Spinal cord (tissue), 10 donors: ENCODE measurements at regions not wholly inside any gene's neighbourhood (a gene's known extent, or its start where the extent isn't known, plus 50 kb on each side); places are given as distances from the start of the nearest gene placed in this dataset. TPM values are rescaled to one million over a fixed set of nuclear protein-coding genes. Genes with fewer than 3 reads are reported as not detected.
"Not testable (repeated sequence)": the region's sequence is repeated elsewhere in the genome, so short reads cannot be mapped to it uniquely, and the experiment has no call there.

ENCODE experiments used
- DNase-seq, 6 donors: peaks; one replicate each; pipeline versions ENCODE4 v3.0.0 to v3.0.0-alpha.2; 2013 to 2015; ENCODE audit warnings: low spot score in 6 of 6, low read depth in 4 of 6
- H3K27ac ChIP-seq: one replicate; pipeline ENCODE4 v1.5.1; 2013; ENCODE audit warnings: low read depth, low read length, control low read depth
- H3K27me3 ChIP-seq: one replicate; pipeline ENCODE4 v1.6.1; 2013; ENCODE audit warnings: low read length; ENCODE audit not compliant: control insufficient read depth, insufficient read depth
- H3K36me3 ChIP-seq: one replicate; pipeline ENCODE4 v1.6.1; 2013; ENCODE audit warnings: low read length; ENCODE audit not compliant: control insufficient read depth, insufficient read depth
- H3K4me1 ChIP-seq: one replicate; pipeline ENCODE4 v1.6.1; 2013; ENCODE audit warnings: low read length; ENCODE audit not compliant: control insufficient read depth, insufficient read depth
- H3K4me3 ChIP-seq: one replicate; pipeline ENCODE4 v1.5.1; 2013; ENCODE audit warnings: low read depth, low read length, control low read depth
- H3K9me3 ChIP-seq: one replicate; pipeline ENCODE4 v1.6.1; 2013; ENCODE audit warnings: low read length; ENCODE audit not compliant: control insufficient read depth, insufficient read depth
- WGBS: methylation state at CpG from one replicate; pipeline ENCODE4 v1.1.5; 2013; ENCODE audit warnings: missing lambda C conversion rate; ENCODE audit not compliant: insufficient coverage; 5-methylcytosine and 5-hydroxymethylcytosine counted together
- small RNA-seq: library from RNA; depleted of rRNA; stranded (forward); fragments of <200 nt; gene quantifications from one replicate; pipeline ENCODE3, GENCODE V24; 2014; ENCODE audit warnings: low replicate concordance
- donor health status: healthy.

DNA sequence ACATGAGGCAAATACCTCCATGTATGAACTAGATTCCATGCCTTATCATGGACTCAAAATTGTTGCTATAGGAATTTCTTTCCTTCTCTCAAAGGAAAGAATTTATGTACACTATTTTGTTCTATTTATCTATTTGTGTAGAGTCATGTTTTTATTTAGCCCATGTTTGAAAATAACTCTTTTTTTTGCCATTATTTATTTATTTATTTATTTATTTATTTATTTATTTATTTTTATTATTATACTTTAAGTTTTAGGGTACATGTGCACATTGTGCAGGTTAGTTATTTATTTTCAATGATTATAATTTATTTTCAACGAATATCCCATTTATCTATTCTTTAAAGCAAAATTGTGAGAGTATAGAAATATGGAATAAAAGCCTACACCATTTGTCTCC lies 177.9 kb downstream of the MAGEE1 start:
- no peak overlapping the region for H3K4me3 ChIP-seq
- no peaks in the 10 kb centered on the region for H3K4me1 ChIP-seq
- H3K36me3 ChIP-seq: no peaks in the 10 kb centered on the region
- peaks cover 2% of the 10 kb centered on the region for H3K9me3 ChIP-seq
- H3K27me3 ChIP-seq: no peaks in the 10 kb centered on the region
- DNase-seq: no peak
- no peak overlapping the region for H3K27ac ChIP-seq
- WGBS: no CpG with 5 or more reads among the region's 1 CpG

GRCh38 chrX:76617020-76617419 lies 189.5 kb downstream of the MAGEE1 start:
- peaks cover 5% of the 10 kb centered on the region for H3K9me3 ChIP-seq

DNA sequence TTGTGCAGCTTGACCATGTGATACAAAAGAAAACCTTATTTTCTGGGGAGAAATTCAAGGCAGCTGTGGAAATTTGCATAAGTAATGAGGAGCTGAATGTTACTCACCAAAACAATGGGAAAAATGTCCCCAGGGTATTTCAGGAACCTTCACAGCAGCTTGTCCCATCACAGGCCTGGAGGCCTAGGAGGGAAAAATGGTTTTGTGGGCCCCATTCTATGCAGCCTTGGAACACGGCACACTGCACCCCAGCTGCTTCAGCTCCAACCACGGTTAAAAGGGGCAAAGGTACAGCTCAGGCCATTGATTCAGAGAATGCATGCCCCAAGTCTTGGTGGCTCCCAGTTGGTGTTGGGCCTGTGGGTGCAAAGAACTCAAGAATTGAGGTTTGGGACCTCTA lies 216.1 kb downstream of the MAGEE1 start:
- no peaks in the 10 kb centered on the region for H3K36me3 ChIP-seq
- WGBS: 17% methylated on average over 2 of the region's 2 CpGs
- H3K9me3 ChIP-seq: peaks cover 3% of the 10 kb centered on the region
- H3K27me3 ChIP-seq: no peaks in the 10 kb centered on the region
- H3K4me3 ChIP-seq: no peak overlapping the region
- DNase-seq: no peak
- H3K27ac ChIP-seq: no peak overlapping the region
- H3K4me1 ChIP-seq: no peaks in the 10 kb centered on the region

More at GRCh38 chrX:76617020-76617419, 189.5 kb downstream of the MAGEE1 start:
- H3K27me3 ChIP-seq: no peaks in the 10 kb centered on the region
- 70% methylated on average over 3 of the region's 3 CpGs for WGBS
- DNase-seq: no peak
- no peak overlapping the region for H3K4me3 ChIP-seq
- H3K27ac ChIP-seq: no peak overlapping the region
- H3K36me3 ChIP-seq: no peaks in the 10 kb centered on the region
- no peaks in the 10 kb centered on the region for H3K4me1 ChIP-seq

- H3K27ac ChIP-seq, H3K4me1 ChIP-seq, H3K36me3 ChIP-seq, H3K27me3 ChIP-seq, H3K9me3 ChIP-seq, H3K4me3 ChIP-seq, DNase-seq: not testable (repeated sequence)
- WGBS: no CpG with 5 or more reads among the region's 3 CpGs
These were observed 223.9 kb downstream of the MAGEE1 start for GRCh38 chrX:76651369-76651768.

DNA sequence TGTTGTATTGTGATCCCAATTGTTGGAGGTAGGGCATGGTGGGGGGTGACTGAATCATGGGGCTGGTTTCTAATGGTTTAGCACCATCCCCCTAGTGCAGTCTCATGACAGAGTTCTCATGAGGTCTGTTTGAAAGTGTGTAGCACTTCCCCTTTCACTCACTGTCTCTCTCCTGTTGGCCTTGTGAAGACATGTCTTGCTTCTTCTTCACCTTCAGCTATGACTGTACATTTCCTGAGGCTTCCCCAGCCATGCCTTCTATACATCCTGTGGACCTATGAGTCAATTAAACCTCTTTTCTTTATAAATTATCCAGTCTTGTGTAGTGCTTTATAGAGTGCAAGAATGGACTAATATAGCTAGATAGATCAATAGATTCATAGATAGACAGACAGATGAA lies 230.0 kb downstream of the MAGEE1 start:
- no peaks in the 10 kb centered on the region for H3K4me1 ChIP-seq
- H3K9me3 ChIP-seq: peaks cover 3% of the 10 kb centered on the region
- DNase-seq: no peak
- H3K4me3 ChIP-seq: no peak overlapping the region
- H3K27me3 ChIP-seq: no peaks in the 10 kb centered on the region
- no peak overlapping the region for H3K27ac ChIP-seq
- H3K36me3 ChIP-seq: no peaks in the 10 kb centered on the region

Small RNA genes lying in the stretch of these regions (small RNA-seq; reads per million reads assigned to genes)
- gene RNA5SP508: not detected
